Thoracic aorta (tissue), 2 donors: ENCODE measurements at regions not wholly inside any gene's neighbourhood (a gene's known extent, or its start where the extent isn't known, plus 50 kb on each side); places are given as distances from the start of the nearest gene placed in this dataset.

Experiments
- ATAC-seq: fragments of 150-250 bp; one replicate; pipeline ENCODE4 v1.8.0; 2017; ENCODE audit warnings: low read depth; ENCODE audit not compliant: insufficient number of reproducible peaks, low FRiP score
- DNase-seq: peaks from one replicate; pipeline ENCODE4 v3.0.0-alpha.2; 2020; ENCODE audit warnings: low spot score
- H3K27ac ChIP-seq, 2 donors: fragments of 200-600 bp; sonication (generic); 1 replicate in 1 of 2; 2 replicates in 1 of 2; pipeline ENCODE4 v1.5.1; 2016; ENCODE audit warnings: mild to moderate bottlenecking in 2 of 2, moderate library complexity in 2 of 2
- H3K27me3 ChIP-seq: fragments of 200-600 bp; sonication (generic); replicated peaks from 2 replicates; pipeline ENCODE4 v1.6.0; 2016; ENCODE audit warnings: mild to moderate bottlenecking; ENCODE audit not compliant: insufficient read depth
- H3K36me3 ChIP-seq: fragments of 200-600 bp; sonication (generic); one replicate; pipeline ENCODE4 v1.5.1; 2016
- H3K4me1 ChIP-seq, 2 donors: fragments of 200-600 bp; sonication (generic); 1 replicate in 1 of 2; 2 replicates in 1 of 2; pipeline versions ENCODE4 v1.5.1 to v1.6.0; 2016; ENCODE audit warnings: low read depth in 2 of 2, mild to moderate bottlenecking in 1 of 2; ENCODE audit not compliant: control insufficient read depth in 1 of 2
- H3K4me3 ChIP-seq: fragments of 200-600 bp; sonication (generic); 2 replicates; pipeline ENCODE4 v1.5.1; 2016; ENCODE audit warnings: mild to moderate bottlenecking
- H3K9me3 ChIP-seq: fragments of 200-600 bp; sonication (generic); 2 replicates; pipeline ENCODE4 v1.5.1; 2016
- TF ChIP-seq, protein P1 (sequence below): fragments of 200-600 bp; sonication (generic); IDR thresholded peaks from one replicate; pipeline ENCODE4 v1.5.1; 2019; ENCODE audit warnings: antibody characterized with exemption

DNA sequence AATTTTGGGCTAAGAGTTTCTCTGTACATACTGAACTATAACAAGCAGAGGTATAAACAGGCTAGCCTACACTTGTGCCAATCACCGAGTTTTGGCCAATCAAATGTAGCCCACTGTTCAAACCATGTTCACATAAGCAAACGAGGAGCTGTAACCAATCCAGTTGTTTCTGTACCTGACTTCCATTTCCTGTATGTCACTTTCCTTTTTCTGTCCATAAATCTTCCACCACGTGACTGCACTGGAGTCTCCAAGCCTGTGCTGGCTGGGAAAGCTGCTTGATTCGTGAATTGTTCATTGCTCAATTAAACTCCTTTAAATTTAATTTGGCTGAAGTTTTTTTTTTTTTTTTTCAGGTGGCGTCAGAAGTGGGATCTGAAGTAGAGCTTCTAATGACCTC is 332.9 kb downstream of the RNF144B start:
- DNase-seq (no peak), ATAC-seq (no peak)
- Histone ChIP-seq H3K27ac (no peak overlapping the region), H3K9me3 (no peaks in the 10 kb centered on the region), H3K36me3 (no peaks in the 10 kb centered on the region), H3K4me1 (no peaks in the 10 kb centered on the region), H3K4me3 (no peak overlapping the region), H3K27me3 (no peaks in the 10 kb centered on the region)
- TF ChIP-seq, protein P1, sequence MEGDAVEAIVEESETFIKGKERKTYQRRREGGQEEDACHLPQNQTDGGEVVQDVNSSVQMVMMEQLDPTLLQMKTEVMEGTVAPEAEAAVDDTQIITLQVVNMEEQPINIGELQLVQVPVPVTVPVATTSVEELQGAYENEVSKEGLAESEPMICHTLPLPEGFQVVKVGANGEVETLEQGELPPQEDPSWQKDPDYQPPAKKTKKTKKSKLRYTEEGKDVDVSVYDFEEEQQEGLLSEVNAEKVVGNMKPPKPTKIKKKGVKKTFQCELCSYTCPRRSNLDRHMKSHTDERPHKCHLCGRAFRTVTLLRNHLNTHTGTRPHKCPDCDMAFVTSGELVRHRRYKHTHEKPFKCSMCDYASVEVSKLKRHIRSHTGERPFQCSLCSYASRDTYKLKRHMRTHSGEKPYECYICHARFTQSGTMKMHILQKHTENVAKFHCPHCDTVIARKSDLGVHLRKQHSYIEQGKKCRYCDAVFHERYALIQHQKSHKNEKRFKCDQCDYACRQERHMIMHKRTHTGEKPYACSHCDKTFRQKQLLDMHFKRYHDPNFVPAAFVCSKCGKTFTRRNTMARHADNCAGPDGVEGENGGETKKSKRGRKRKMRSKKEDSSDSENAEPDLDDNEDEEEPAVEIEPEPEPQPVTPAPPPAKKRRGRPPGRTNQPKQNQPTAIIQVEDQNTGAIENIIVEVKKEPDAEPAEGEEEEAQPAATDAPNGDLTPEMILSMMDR: no peak

DNA sequence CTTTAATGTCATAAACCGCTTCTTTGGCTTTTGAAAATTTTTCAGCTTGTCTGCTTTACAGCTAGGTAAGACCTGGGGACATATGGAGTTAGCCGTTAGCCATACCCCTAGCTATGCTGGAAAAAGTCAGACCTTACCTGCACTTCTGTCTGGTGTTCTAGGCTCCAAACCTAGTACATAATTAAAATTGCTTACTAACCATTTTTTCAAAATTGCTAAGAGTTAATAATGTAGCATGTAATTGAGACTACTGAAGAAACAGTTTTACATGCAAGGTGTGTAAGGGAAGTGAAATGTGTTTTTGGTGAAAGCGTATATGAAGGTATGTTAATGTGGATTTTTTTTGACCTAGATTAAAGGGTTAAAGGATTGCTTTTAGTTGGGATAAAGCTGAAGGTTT is 336.9 kb downstream of the RNF144B start:
- DNase-seq (no peak), ATAC-seq (no peak)
- Histone ChIP-seq H3K27ac (no peak overlapping the region), H3K9me3 (no peaks in the 10 kb centered on the region), H3K36me3 (no peaks in the 10 kb centered on the region), H3K4me3 (no peak overlapping the region), H3K27me3 (no peaks in the 10 kb centered on the region), H3K4me1 (no peaks in the 10 kb centered on the region)
- TF ChIP-seq, protein P1: no peak

DNA sequence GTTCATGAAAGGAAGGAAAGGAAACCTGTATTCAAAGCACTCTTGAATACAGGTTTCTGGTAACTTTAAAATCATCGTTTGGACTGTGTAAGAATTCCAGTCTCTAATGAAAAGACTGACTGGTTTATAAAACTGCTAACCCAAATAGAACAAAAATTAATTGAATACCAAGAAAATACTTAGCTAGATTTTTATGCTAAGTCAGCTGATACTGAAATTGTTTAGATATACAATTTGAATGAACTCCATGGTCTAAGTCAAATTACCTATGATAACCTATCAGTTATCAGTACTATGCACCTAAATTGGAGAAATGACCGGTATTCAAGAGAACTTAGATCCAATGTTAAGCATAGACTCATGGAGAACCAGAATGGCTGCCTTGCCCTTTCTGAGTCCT is 338.3 kb downstream of the RNF144B start:
- no peak overlapping the region for H3K27ac ChIP-seq
- H3K4me3 ChIP-seq: no peak overlapping the region
- no peaks in the 10 kb centered on the region for H3K36me3 ChIP-seq
- DNase-seq (no peak), ATAC-seq (no peak)
- H3K9me3 ChIP-seq: no peaks in the 10 kb centered on the region
- TF ChIP-seq, protein P1: no peak
- no peaks in the 10 kb centered on the region for H3K4me1 ChIP-seq
- no peaks in the 10 kb centered on the region for H3K27me3 ChIP-seq

DNA sequence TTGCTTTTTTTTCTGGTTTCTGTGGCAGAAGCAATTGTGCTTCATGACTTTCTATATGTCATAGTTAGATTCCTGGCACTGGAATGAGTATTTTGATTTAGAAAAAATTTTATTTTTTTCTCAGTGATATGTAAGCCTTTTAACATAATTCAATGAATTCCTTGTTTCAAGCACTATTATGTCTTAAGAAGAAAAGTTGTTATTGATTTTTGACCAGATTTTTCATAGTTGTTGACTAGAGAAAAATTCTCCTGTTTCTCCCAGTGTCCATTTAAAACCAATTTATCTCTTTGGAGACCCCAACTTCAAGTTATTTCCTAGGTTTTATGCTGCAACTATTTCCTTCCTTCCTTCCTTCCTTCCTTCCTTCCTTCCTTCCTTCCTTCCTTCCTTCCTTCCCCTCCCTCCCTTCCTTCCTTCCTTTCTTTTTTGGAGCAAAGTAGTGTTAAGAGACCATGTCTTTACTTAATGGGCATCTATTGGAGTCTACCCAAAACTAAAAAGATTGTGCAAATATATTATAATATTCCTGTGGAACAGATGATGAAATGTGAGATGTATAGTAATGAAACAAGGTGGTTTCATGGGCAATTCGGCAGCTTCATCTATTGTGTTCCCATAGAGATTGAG is 346.9 kb downstream of the RNF144B start:
- H3K36me3 ChIP-seq: no peaks in the 10 kb centered on the region

DNA sequence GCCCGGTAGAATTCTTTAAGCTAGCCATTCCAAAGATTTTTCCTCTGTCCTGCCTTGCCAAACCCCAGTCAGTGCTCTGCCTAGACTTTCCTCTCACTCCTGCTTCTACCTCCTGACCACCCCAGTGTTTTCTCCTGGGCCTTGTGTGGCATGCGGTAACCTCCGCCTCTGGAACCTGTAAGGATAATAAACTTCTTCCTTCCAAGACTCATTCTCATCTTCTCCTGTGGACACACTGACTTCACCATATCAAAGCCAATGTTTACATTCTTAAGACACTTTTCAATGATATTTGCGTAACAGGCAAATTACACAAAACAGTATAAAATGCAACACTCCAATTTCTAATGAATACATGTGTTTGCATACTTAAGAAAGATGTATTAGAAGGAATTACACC is 354.6 kb downstream of the RNF144B start:
- Histone ChIP-seq H3K4me1 (no peaks in the 10 kb centered on the region), H3K9me3 (no peaks in the 10 kb centered on the region), H3K36me3 (no peaks in the 10 kb centered on the region), H3K4me3 (no peak overlapping the region), H3K27me3 (no peaks in the 10 kb centered on the region), H3K27ac (no peak overlapping the region)
- DNase-seq: no peak
- no peak for ATAC-seq
- TF ChIP-seq, protein P1: no peak

More for the DNA sequence above, 346.9 kb downstream of the RNF144B start:
- TF ChIP-seq, protein P1: no peak
- no peaks in the 10 kb centered on the region for H3K9me3 ChIP-seq
- no peak overlapping the region for H3K27ac ChIP-seq
- H3K4me1 ChIP-seq: no peaks in the 10 kb centered on the region
- no peak overlapping the region for H3K4me3 ChIP-seq
- ATAC-seq (no peak), DNase-seq (no peak)
- H3K27me3 ChIP-seq: no peaks in the 10 kb centered on the region
